HG03432 (cell line): ENCODE measurements at regions not wholly inside any gene's neighbourhood (a gene's known extent, or its start where the extent isn't known, plus 50 kb on each side); places are given as distances from the start of the nearest gene placed in this dataset.
"Not testable (repeated sequence)": the region's sequence is repeated elsewhere in the genome, so short reads cannot be mapped to it uniquely, and the experiment has no call there.

Source experiments
- ATAC-seq: cut with Tn5 transposase; IDR thresholded peaks from one replicate; pipeline ENCODE4 v1.9.1; 2021; ENCODE audit warnings: mild to moderate bottlenecking, moderate library complexity; ENCODE audit not compliant: unreplicated experiment

DNA sequence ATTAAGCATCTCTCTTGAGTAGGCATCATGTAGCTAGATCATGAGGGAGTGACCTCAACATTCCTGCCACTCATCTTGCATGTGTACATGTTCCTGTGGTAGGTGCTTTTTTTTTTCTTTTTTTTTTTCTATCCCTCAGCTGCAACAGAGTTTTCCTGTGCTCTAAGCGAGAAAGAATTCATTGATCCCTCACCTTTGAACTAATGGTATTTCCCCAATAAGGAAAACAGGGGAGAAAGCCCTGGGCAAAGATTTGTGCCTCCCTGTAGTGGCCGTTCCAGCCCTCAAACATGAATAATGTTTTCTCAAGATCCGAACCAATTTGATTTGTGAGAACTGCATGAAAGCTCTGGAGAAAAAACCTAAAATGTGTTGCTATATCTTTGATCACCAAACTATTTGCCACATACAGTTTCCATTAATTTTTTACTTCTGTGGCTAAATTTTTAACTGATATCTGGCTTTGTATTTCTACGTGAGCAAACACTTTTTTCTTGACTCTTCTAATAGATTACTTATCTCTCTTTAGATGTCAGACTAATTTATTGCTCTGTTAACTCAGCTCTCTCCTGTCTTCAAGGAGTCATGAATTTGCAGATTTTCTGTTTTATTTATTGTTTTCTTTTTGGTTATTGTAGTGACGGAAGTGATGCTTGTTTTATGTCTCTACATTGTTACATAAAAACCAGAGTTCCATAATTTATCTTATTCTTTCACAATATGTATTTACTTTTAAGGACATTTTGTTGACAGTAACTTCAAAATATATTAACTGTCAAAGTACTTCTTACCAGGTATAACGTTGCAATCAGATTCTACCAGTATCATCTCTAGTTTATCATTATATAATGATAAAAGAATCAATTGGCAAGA lies 1396.5 kb downstream of the OTOL1 start:
- no peak for ATAC-seq

DNA sequence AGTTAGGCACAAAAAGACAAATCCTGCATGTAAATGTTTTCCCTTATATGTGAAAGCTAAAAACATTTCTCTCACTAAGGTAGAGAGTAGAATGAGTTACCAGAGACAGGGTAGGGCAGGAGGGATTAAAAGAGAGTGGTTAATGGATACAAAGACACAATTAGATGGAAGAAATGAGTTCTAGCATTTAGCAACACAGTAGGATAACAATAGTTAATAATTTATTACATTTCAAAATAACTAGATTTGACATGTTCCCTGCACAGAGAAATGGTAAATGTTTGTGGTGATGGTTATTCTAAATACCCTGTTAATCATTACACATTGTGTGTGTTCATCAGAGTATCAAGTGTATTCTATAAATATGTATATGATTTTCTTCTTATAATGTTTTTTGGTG lies 1400.7 kb downstream of the OTOL1 start:
- ATAC-seq: no peak

DNA sequence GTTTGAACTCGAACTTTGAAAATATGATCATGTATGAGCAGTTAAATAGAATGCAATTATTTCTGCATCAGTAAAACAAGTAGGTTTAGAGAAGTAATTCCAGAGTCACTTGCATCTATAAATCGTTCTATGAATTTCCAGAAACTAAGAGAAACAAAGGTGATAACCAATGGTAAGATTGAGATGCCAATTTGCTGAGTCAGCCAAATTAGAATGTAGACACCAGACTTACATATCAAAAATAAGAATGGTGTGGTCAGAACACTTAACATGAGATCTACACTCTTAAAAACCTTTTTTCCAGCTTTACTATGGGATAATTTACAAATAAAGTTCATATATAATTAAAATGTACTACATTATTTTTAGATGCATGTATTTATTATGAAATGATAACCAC lies 1435.9 kb downstream of the OTOL1 start:
- ATAC-seq: no peak

DNA sequence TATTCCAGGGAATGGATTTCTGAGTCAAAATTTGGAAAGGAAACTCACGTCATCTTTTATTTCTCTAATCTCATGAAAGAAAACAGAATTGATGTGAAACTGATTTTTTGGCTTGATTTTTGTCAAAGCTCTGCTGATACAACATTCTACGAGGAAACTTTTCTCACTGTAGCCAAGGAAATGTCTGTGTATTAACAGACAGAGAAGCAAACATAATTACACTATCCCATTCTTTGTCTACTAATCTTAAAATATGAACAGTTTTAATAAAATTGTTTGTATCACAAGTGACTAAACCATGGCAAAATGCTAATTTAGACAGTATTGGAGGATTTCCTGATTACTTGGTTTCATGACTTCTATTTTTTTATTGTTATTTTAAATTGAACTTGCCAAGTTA lies 1437.0 kb downstream of the OTOL1 start:
- ATAC-seq: no peak

DNA sequence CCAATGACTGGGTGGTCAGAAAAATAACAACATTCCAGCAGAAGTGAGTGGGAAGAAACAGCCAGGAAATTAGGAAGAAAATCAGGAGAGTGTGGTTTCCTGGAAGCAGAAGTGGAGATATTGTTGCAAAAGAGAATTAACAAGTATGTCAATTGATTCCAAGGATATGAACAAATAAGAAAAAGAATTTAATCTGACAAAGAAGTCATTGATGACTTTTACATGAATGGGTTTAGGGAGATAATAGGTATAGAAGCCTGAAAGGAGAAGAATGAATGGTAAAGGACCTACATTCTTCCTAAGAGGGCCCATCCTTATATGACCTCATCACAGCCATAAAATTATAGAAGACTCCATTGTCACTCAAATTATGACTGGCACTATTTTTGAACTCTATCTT lies 1440.1 kb downstream of the OTOL1 start:
- no peak for ATAC-seq

DNA sequence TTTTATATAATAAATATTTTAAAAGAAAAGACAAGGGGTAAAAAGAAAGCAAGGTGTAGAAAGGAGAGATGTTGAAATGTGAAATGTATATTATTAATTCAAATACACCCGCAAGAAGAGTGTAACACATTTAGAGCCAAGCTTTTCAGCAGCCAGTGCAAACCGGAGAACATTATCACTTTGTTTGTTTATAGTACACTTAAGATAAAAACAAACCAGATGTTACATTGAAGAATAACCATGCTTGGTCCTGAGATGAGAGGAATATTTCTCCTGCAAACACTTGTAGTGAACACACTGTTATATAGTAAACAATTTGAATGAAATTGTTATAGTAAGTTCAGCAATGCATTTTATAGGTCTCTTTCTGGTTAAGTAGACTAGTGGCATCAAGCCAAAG lies 1441.5 kb downstream of the OTOL1 start:
- ATAC-seq: no peak

DNA sequence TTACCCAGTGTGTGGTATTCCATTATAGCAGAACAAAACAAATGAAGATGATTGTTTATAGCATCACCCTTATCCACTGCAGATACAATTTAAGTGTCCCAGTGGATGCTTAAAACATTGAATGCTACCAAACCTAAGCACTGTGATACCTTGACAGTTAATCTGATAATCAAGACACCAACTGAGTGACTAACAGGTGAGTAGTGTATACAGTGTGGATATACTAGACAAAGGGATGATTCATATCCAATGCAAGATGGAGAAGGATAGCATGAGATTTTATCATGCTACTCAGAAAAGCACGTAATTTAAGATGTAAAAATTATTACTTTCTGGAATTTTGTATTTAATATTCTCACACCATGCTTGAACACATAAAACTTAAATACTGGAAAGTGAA lies 1449.0 kb downstream of the OTOL1 start:
- no peak for ATAC-seq

DNA sequence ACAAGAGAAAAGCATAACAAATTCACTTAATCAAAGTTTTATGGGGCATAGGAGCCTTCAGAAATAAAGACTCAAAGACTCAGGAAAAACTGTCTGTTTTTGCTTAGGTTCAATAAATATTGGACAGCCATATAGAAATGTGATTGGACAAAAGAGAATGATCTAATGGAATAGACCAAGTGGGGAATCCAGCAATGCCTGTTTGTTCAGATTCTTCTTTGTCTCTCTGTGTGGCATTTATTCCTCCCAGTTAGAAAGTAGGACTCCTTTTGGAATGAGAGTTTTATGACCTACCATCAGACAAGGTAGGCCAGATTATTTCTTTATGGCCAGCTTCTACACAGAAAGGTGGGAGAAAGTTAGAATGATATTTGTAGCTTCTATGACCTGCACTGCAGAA lies 1460.1 kb downstream of the OTOL1 start:
- no peak for ATAC-seq

DNA sequence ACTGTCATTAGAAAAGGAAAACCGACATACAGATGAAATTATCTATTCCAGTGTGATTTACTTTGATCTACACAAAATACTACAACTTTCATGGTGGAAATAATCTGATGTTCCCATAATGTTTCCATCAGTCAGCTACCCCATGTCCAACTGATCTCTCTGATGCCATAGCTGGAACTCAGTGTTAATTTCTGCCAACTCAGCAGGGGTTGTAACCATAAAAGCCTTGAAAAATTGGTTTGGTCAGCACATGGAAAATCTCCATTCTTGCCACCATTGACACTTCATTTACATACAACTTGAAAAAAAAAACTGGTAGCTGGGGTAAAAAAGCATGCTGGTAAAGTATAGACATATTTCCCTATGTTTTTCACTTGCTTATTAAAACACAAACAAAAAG lies 1463.7 kb downstream of the OTOL1 start:
- no peak for ATAC-seq

DNA sequence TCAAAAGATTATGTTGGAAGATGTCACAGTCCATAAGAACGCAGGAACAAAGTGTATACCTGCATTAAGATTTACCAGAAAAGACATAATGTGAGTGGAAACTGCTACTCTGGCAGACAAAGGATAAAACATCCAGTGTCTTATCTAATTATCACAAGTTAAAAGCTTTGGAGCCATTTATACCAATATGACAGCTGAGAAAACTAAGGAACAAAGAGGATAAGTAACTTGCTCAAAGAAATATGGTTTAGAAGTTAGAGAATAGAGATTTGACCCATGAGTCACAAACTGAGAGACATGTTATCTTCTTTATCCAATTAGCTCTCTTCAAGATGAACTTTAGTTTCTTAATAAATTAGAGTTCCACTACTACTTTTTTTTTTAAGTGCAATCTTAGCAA lies 1473.7 kb downstream of the OTOL1 start:
- no peak for ATAC-seq

DNA sequence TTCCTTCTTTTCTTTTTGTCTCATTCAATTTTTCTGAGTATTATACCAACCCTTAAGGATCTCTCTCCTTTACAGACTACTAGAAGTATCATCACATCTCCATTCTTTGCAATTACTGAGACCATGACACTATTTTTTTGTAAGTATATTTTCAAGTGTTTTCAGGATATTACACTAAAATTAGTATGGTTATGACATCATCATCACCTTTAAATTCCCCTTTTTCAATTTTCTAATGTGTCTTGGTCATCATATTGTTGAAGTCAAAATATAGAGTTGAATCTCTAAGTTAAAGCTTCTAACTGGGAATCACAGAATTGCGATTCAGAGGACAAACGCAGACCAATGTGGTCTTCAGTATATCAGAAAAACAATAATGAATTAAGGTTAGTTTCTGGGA lies 1475.1 kb downstream of the OTOL1 start:
- ATAC-seq: no peak

DNA sequence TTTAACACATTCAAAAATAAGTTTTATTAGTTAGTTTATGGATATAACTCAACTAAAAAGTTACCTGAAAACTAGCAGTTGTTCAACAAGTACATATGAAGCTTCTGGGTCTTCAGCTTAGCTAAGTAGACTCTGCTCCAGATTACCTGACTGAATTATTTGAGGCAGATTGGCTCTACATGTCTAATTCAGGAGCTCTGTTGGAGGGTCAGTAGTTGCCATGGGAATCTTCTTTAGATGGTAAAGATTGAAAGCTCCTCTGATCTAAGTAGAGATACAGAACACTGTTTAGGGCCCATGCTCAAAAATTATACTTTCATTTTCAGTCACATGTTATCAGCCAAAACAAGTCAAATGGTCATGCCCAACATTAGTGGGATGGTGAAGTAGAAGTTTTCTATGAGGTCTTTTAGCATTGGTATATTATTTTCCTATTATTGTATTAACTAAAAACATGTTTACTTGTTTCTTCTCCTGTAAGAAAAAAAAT lies 1476.9 kb downstream of the OTOL1 start:
- no peak for ATAC-seq

DNA sequence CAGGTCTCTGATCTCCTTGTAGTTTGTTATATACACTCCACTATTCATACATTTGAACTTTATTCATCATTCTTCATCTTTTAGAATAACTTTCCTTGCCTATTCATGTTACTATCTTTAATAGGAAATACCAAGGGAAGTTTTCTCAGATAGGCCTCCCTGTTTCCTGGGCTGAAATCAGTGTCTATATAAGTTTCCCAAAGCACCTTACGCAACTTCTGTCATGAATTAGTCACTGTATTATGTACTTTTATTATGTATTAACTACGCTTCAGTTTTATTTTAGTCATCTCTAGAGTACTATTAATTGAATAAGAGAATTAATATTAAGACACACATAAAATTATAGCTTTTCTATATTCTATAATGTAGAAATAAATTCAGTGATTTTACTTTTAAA lies 1481.5 kb downstream of the OTOL1 start:
- no peak for ATAC-seq

DNA sequence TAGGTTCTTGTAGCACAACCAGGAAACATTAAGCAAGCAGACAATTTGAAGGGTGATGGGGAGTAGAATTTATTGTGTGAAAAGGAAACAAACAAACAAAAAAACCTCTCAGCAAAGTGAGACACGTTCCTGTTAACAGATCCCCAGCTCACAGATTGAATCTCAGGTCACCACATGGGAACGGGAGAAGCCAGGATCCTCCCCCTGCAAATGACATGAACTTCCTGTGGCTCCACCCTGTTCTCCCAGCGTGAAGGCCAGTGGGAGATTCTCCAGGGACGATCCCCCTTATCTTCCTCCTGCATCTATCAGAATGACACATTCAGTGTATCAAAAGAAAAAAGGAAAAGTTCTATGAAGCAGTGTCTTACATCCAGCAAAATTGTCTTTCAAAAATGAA lies 1488.1 kb downstream of the OTOL1 start:
- ATAC-seq: no peak

DNA sequence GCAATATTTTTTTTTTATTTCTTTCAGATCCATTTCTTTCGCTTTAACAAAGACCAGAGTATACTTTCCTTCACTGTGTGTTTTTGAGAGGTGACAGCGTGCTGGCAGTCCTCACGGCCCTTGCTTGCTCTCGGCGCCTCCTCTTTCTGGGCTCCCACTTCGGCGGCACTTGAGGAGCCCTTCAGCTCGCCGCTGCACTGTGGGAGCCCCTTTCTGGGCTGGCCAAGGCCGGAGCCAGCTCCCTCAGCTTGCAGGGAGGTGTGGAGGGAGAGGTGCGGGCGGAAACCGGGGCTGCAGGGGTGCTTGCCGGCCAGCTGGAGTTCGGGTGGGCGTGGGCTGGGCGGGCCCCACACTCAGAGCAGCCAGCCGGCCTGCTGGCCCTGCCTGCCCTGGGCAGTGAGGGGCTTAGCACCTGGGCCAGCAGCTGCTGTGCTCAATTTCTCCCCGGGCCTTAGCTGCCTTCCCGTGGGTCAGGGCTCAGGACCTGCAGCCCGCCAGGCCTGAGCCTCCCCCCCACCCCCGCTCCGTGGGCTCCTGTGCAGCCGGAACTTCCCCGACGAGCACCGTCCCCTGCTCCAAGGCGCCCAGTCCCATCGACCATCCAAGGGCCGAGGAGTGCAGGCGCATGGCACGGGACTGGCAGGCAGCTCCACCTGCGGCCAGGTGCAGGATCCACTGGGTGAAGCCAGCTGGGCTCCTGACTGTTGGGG lies 1490.6 kb downstream of the OTOL1 start:
- not testable (repeated sequence) for ATAC-seq

DNA sequence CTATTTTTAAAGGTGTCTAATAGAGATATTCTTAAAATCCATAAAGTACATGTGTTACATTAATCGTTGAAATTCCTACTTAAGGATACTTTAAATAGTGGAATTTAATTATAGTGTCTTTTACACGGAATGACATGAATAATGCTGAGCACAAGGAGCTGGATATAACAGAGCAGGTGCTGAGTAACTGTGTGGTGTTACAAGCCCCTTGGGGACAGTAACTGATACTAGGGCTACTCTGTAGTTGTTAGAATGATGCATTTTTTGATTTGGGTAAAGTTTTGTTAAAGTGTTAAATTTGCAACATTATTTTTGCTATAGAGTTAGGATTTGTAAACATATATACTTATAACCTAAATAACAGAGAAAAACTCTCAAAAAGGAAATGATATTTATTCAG lies 1496.1 kb downstream of the OTOL1 start:
- ATAC-seq: no peak

DNA sequence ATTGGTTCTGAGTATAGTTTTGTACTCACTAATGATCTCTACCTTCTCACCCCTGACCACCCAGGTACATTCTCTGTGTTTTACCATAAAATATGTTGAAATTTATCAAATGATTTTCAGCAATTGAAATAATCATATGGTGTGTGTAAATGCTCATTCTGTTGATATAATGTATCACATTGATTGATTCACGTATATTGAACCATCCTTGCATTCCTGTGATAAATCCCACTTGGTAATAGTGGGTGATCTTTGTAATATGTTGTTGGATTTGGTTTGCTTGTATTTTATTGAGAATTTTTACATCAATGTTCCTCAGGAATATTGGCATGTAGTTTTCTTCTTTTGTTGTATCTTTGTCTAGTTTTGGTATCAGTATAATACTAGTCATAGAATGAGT lies 1497.6 kb downstream of the OTOL1 start:
- no peak for ATAC-seq

DNA sequence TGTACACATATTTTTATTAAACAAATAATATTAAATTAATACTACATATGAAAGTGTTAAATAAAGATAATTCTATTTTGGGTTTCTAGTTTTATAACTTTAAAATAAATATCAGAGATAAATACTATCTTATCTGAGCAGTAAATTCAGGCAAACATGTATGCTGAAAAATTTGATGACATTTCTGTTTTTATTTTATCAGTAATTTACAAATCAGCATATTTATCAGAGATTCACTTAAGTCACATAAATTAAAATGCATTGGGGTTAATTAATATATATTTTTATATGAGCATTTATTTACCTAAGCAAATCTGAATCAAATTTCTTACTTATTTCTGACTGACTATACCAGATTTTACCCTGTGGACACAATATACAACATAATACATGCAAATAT lies 1499.8 kb downstream of the OTOL1 start:
- no peak for ATAC-seq

DNA sequence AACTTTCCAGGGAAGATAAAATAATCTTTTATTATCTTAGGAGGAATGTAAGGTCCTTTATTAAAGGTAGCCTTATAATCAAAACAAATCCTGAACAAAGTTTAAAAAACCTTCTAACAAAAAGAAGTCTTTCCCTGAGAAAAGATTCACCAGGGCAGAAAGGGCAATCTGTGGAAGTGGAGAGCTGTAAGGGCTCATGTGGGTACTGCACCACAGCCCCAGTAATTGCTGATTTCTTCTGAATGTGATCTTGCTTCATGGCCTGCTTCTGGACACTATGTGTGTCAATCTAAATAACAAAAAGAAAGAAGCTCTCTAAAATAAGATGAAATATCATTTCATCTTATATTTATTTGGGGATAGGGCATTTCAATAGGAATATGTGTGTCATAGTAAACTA lies 1501.6 kb downstream of the OTOL1 start:
- no peak for ATAC-seq

DNA sequence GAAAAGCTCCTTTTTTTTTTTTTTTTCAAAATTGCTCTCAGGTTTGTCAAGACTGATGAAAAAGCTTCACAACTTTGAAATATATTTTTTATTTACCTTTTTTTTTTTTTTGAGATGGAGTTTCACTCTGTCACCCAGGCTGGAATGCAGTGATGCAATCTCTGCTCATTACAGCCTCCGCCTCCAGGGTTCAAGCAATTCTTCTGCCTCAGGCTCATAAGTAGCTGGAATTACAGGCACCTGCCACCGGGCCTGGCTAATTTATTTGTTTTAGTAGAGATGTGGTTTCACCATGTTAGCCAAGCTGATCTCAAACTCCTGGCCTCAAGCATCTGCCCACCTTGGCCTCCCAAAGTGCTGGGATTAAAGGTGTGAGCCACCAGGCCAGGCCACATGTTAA lies 1515.0 kb downstream of the OTOL1 start:
- ATAC-seq: no peak

DNA sequence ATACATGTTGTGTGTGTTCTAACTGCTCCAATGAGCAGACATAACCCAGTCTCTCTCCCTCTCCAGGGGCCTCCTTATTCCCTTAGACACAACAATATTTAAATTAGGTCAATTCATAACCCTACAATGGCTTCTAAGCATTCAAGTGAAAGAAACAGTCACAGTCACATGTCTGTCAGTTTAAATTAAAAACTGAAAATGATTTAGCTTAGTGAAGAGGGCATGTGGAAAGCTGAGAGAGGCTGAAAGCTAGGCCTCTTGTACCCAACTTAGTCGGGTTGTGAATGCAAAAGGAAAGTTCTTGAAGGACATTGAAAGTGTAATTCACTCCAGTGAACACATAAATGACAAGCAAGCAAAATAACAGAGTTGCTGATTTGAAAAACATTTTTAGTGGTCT lies 1519.6 kb downstream of the OTOL1 start:
- no peak for ATAC-seq

DNA sequence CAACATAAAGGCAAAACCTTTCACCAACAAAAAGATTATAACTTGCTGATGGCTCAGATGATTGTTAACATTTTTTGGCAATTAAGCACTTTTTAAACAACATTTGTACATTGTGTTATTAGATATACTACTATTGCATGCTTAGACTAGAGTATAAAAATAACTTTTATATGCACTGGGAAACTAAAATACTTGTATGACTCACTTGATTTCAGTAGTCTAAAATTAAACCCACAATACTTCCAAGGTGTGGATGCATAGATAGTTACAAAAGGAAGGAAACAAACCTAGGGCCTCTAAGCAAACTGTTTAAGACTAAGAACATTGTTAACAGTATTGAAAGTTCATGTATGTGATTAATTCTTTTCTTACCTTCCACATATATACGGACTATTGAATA lies 1521.5 kb downstream of the OTOL1 start:
- ATAC-seq: no peak
